KOPT-K1 (cell line): ENCODE measurements at regions not wholly inside any gene's neighbourhood (a gene's known extent, or its start where the extent isn't known, plus 50 kb on each side); places are given as distances from the start of the nearest gene placed in this dataset.
"Not testable (repeated sequence)": the region's sequence is repeated elsewhere in the genome, so short reads cannot be mapped to it uniquely, and the experiment has no call there.

Source experiments
- H3K27ac ChIP-seq: fragments of 200-600 bp; sonication (generic); 2 replicates; pipeline ENCODE4 v1.5.1; 2016; ENCODE audit warnings: antibody characterized with exemption, mild to moderate bottlenecking, low read depth, low read length; ENCODE audit not compliant: poor library complexity, severe bottlenecking
- H3K36me3 ChIP-seq: fragments of 200-600 bp; sonication (generic); 2 replicates; pipeline ENCODE4 v1.5.1; 2017; ENCODE audit warnings: antibody characterized with exemption, mild to moderate bottlenecking, low read length, moderate library complexity; ENCODE audit not compliant: insufficient read depth
- H3K9me3 ChIP-seq: fragments of 200-600 bp; sonication (generic); 2 replicates; pipeline ENCODE4 v1.5.1; 2017; ENCODE audit warnings: antibody characterized with exemption, low read length, mild to moderate bottlenecking; ENCODE audit not compliant: insufficient read depth, poor library complexity, severe bottlenecking

DNA sequence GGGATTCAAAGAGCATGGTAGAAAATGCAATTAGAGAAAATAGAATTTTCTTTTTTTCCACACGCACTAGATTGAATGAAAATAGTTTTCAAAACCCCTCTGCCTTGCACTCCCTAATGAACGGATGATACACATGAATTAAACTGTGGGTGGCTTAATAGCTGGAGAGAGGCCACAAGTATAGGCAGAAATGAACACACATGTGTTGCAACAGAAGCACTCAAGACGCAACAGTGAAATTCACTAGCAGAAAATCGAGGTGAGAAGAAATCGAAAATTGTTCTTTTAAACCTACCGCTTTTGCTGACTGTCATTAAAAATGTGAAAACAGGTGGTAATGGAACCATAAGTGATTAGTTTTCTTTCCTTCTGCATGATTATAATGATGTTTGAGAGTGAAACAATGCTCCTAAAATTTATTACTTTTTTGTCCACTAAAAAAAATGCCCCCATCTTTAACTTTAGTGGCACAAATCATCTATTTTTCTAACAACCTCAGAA is 59.3 kb upstream of the GPCPD1 start:
- H3K27ac ChIP-seq, result no peak overlapping the region
- no peaks in the 10 kb centered on the region for H3K36me3 ChIP-seq
- H3K9me3 ChIP-seq, result no peaks in the 10 kb centered on the region

DNA sequence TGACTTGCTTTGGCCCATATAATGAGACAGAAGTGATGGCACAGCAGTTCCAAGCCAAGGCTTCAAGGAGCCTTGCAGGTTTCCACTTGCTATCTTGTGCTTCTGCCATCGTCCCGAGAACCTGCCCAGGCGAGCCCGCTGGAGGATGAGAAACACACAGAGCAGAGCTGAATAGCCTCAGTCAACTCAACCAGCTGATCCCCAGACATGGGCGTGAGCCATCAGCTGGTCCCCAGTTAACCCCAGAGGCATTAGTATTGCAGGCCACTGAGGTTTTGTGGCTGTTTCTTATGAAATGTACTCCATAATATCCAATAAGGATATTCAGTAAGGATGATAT is 57.7 kb upstream of the GPCPD1 start:
- H3K36me3 ChIP-seq, result no peaks in the 10 kb centered on the region
- no peak overlapping the region for H3K27ac ChIP-seq
- no peaks in the 10 kb centered on the region for H3K9me3 ChIP-seq

DNA sequence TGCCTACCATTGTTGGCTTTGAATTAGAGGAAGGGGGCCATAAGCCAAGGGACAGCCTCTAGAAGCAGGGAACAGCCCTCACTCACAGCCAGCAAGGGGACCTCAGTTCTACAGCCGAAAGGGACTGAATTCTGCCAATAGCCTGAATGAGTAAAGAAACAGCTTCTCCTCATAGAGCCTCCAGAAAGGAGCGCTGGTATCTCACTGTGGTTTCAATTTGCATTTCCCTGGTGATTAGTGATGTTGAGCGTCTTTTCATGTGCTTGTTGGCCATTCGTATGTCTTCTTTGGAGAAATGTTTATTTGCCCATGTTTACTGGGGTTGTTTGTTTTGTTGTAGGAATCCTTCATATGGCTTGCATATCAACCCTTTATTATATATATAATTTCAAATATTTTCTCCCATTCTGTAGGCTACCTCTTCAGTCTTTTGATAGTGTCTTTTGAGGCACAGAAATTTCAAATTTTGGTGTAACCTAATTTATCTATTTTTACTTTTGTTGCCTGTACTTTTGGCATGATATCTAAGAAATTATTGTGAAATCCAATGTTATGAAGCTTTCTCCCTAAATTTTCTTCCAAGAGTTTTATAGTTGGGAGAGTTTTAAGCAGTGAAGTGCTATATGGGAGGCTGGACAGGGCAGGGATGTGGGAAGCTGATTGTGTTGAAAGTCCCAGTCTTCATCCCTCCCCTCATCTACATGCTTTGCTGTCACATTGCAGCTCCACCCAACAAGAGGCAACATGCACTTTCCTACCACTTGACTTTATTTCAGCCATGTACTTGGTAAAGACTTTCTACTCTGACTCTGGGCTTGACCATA is 57.1 kb upstream of the GPCPD1 start:
- no peaks in the 10 kb centered on the region for H3K36me3 ChIP-seq
- H3K27ac ChIP-seq, result no peak overlapping the region
- no peaks in the 10 kb centered on the region for H3K9me3 ChIP-seq

DNA sequence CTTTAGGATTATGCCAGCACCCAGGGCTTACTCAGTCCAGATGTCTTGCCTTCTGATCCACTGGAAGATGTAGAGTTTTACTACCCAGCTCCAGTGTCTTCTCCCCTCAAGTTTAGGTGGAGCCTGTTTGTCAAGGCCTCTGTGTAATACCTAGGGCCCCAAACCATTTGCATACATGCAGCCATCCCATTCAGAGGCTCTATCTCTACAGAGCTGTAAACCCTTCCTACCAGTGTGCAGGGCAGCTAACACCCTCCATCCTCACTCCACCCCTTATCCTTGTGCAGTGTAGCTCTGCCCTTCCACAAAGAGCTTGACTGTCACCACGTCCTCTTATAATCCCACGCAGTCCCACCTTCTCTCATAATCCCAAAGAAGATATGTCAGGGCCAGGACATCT is 54.6 kb upstream of the GPCPD1 start:
- Histone ChIP-seq H3K27ac (no peak overlapping the region), H3K36me3 (no peaks in the 10 kb centered on the region), H3K9me3 (no peaks in the 10 kb centered on the region)

DNA sequence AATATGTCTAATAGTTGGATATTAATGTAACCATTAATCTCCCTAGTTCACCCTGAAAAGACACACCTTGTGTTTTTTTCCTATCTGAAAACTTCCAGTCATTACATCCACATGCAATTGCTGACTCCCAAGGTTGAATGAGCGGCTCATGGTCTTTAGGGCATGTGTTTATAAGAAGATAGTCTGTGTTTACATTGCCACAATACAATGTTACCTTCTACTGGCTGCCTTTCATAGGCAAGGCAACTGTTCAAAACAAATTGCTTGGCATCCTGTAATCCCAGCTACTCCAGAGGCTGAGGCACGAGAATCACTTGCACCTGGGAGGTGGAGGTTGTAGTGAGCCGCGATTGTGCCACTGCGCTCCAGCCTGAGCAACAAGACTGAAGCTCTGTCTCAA is 52.6 kb upstream of the GPCPD1 start:
- H3K9me3 ChIP-seq, result no peaks in the 10 kb centered on the region
- H3K36me3 ChIP-seq, result no peaks in the 10 kb centered on the region
- no peak overlapping the region for H3K27ac ChIP-seq

DNA sequence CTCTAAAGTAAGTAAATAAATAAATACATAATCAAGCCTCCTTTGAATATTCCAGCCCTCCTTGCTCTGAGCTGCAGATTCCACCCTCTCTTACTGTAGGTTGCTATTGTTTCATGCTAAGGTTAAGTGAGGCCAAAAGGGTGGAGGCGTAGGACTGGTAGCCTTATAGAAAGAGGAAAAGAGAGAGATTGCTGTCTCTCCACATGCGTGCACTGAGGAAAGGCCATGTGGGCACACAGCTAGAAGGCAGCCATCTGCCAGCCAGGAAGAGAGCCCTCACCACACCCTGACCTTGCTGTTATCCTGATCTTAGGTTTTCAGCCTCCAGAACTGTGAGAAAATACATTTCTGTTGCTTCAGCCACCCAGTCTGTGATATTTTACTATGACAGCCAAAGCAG is 52.0 kb upstream of the GPCPD1 start:
- Histone ChIP-seq H3K9me3 (no peaks in the 10 kb centered on the region), H3K36me3 (no peaks in the 10 kb centered on the region), H3K27ac (no peak overlapping the region)

DNA sequence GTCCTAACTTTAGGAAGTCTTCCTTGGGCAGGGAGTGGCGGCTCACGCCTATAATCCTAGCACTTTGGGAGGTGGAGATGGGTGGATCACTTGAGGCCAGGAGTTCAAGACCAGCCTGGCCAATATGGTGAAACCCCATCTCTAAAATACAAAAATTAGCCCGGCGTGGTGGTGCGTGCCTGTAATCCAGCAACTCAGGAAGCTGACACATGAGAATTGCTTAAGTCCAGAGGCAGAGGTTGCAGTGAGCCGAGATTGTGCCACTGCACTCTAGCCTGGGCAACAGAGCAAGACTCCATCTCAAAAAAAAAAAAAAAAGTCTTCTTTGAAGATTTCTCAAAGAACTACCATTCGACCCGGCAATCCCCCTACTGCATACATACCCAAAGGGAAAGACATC is 50.0 kb upstream of the GPCPD1 start:
- not testable (repeated sequence) for H3K36me3 ChIP-seq, H3K9me3 ChIP-seq, H3K27ac ChIP-seq
